ENCODE measurements at regions not wholly inside any gene's neighbourhood (a gene's known extent, or its start where the extent isn't known, plus 50 kb on each side); places are given as distances from the start of the nearest gene placed in this dataset.

DNA sequence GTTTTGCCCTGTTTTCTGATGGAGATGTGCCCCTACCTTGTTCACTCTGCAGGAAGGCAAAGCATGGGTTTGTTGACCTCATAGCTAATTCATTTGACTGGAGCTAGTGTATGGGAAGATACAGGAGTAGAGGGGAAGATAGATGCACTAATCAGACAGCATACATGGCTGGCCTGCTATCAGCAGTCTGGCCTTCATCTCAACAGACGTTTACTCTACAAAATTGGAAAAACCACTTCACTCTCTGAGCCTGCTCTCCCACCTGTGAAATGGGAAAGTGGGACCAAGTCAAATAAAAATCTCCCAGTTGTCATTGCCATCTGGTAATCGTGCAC, 235.2 kb upstream of the RAB4A start:
- Histone ChIP-seq H3K4me1 (ENCODE audit: insufficient read depth, low read length) (no peaks in the 10 kb centered on the region), H3K9me3 (ENCODE audit: low read depth, low read length) (no peaks in the 10 kb centered on the region), H3K27me3 (ENCODE audit: insufficient read depth, low read length) (no peaks in the 10 kb centered on the region), H3K27ac (ENCODE audit: low read depth, low read length) (no peak overlapping the region), H3K4me2 (ENCODE audit: insufficient read depth, low read length) (no peak overlapping the region), H2AFZ (ENCODE audit: low read length) (no peak overlapping the region), H3K79me2 (ENCODE audit: insufficient read depth, low read length) (no peaks in the 10 kb centered on the region), H3K4me3 (ENCODE audit: insufficient read depth, low read length) (no peak overlapping the region), H3K36me3 (ENCODE audit: insufficient read depth, low read length) (no peaks in the 10 kb centered on the region), H4K20me1 (ENCODE audit: insufficient read depth, low read length) (no peaks in the 10 kb centered on the region)
- TF ChIP-seq, protein P1, sequence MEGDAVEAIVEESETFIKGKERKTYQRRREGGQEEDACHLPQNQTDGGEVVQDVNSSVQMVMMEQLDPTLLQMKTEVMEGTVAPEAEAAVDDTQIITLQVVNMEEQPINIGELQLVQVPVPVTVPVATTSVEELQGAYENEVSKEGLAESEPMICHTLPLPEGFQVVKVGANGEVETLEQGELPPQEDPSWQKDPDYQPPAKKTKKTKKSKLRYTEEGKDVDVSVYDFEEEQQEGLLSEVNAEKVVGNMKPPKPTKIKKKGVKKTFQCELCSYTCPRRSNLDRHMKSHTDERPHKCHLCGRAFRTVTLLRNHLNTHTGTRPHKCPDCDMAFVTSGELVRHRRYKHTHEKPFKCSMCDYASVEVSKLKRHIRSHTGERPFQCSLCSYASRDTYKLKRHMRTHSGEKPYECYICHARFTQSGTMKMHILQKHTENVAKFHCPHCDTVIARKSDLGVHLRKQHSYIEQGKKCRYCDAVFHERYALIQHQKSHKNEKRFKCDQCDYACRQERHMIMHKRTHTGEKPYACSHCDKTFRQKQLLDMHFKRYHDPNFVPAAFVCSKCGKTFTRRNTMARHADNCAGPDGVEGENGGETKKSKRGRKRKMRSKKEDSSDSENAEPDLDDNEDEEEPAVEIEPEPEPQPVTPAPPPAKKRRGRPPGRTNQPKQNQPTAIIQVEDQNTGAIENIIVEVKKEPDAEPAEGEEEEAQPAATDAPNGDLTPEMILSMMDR (IDR thresholded peaks at IDR 0.05; ENCODE audit: extremely low read depth, low read depth, low read length) = no peak
- DNase-seq (ENCODE audit: insufficient read length, low spot score, missing footprints) = no peak

DNA sequence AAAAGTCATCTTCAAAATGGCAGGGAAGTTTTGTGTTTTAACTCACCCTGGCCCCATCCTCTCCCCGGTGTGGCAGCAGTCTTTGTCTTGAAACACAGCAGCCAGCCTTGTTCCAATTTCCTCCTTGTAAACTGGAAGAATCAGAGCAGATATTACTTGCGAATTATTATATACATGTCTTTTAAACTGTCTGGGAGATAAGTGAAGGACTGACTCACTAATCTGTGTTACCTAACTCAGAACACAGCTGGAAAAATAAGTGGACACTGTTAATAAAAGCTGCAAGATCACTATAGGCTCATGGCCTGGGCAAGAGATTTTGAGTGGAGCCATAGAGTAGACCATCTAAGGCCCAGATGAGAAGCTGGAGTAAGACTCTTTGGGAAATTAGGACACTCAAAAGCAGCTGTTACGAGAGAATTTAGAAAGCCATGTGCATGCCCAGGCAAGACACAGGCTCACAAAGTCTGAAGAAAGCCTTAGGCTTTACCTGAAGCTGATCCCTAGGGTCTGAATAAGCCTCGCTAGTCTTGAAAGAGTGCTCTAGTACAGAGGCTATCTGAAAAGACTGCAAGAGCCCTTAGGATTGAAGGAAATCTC, 233.0 kb upstream of the RAB4A start:
- H3K36me3 ChIP-seq (ENCODE audit: insufficient read depth, low read length) = no peaks in the 10 kb centered on the region
- DNase-seq (ENCODE audit: insufficient read length, low spot score, missing footprints) = no peak
- H3K27ac ChIP-seq (ENCODE audit: low read depth, low read length) = no peak overlapping the region
- H2AFZ ChIP-seq (ENCODE audit: low read length) = no peak overlapping the region
- TF ChIP-seq, protein P1 (IDR thresholded peaks at IDR 0.05; ENCODE audit: extremely low read depth, low read depth, low read length) = no peak
- H4K20me1 ChIP-seq (ENCODE audit: insufficient read depth, low read length) = no peaks in the 10 kb centered on the region
- no peaks in the 10 kb centered on the region for H3K27me3 ChIP-seq (ENCODE audit: insufficient read depth, low read length)
- no peak overlapping the region for H3K4me3 ChIP-seq (ENCODE audit: insufficient read depth, low read length)
- no peaks in the 10 kb centered on the region for H3K9me3 ChIP-seq (ENCODE audit: low read depth, low read length)
- H3K79me2 ChIP-seq (ENCODE audit: insufficient read depth, low read length) = no peaks in the 10 kb centered on the region
- no peaks in the 10 kb centered on the region for H3K4me1 ChIP-seq (ENCODE audit: insufficient read depth, low read length)
- H3K4me2 ChIP-seq (ENCODE audit: insufficient read depth, low read length) = no peak overlapping the region

- Histone ChIP-seq H3K4me2 (ENCODE audit: insufficient read depth, low read length) (no peak overlapping the region), H3K4me3 (ENCODE audit: insufficient read depth, low read length) (no peak overlapping the region), H3K9me3 (ENCODE audit: low read depth, low read length) (no peaks in the 10 kb centered on the region), H3K4me1 (ENCODE audit: insufficient read depth, low read length) (no peaks in the 10 kb centered on the region), H3K27me3 (ENCODE audit: insufficient read depth, low read length) (no peaks in the 10 kb centered on the region), H2AFZ (ENCODE audit: low read length) (no peak overlapping the region), H4K20me1 (ENCODE audit: insufficient read depth, low read length) (no peaks in the 10 kb centered on the region), H3K79me2 (ENCODE audit: insufficient read depth, low read length) (no peaks in the 10 kb centered on the region), H3K36me3 (ENCODE audit: insufficient read depth, low read length) (no peaks in the 10 kb centered on the region), H3K27ac (ENCODE audit: low read depth, low read length) (no peak overlapping the region)
- no peak for DNase-seq (ENCODE audit: insufficient read length, low spot score, missing footprints)
- TF ChIP-seq, protein P1 (IDR thresholded peaks at IDR 0.05; ENCODE audit: extremely low read depth, low read depth, low read length) = no peak
Observed at GRCh38 chr1:229040630-229041358, 230.1 kb upstream of the RAB4A start.

DNA sequence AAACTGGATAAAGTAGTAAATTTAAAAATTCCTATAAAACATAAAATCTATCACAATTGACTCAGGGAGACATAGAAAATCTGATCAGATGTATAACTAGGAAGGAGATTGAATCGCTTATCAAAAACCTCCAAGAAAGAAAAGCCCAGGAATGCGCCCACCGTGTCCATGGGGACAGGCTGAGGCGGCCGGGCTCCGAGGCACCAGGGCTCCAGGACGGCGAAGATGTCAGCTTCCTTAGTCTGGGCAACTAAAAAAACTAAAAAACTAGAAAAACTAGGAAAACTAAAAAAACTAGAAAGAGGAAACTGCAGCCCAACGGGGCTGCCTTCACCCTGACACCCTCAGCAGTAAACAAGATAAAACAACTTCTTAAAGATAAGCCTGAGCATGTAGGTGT, 229.0 kb upstream of the RAB4A start:
- no peak overlapping the region for H2AFZ ChIP-seq (ENCODE audit: low read length)
- no peak overlapping the region for H3K27ac ChIP-seq (ENCODE audit: low read depth, low read length)
- no peaks in the 10 kb centered on the region for H3K4me1 ChIP-seq (ENCODE audit: insufficient read depth, low read length)
- H4K20me1 ChIP-seq (ENCODE audit: insufficient read depth, low read length) = no peaks in the 10 kb centered on the region
- no peaks in the 10 kb centered on the region for H3K9me3 ChIP-seq (ENCODE audit: low read depth, low read length)
- H3K27me3 ChIP-seq (ENCODE audit: insufficient read depth, low read length) = no peaks in the 10 kb centered on the region
- H3K4me2 ChIP-seq (ENCODE audit: insufficient read depth, low read length) = no peak overlapping the region
- TF ChIP-seq, protein P1 (IDR thresholded peaks at IDR 0.05; ENCODE audit: extremely low read depth, low read depth, low read length) = no peak
- H3K36me3 ChIP-seq (ENCODE audit: insufficient read depth, low read length) = no peaks in the 10 kb centered on the region
- no peak overlapping the region for H3K4me3 ChIP-seq (ENCODE audit: insufficient read depth, low read length)
- no peak for DNase-seq (ENCODE audit: insufficient read length, low spot score, missing footprints)
- no peaks in the 10 kb centered on the region for H3K79me2 ChIP-seq (ENCODE audit: insufficient read depth, low read length)
